DMS53 (cell line): ENCODE measurements at regions not wholly inside any gene's neighbourhood (a gene's known extent, or its start where the extent isn't known, plus 50 kb on each side); places are given as distances from the start of the nearest gene placed in this dataset.
A peak's percentile ranks its signal among the peaks of the same experiment; 100 is the strongest.

Experiments
- DNase-seq: peaks from one replicate; lab custom pipeline; 2025; lab: John Stamatoyannopoulos, UW

GRCh38 chr15:69577397-69577796 lies 124.8 kb downstream of the RPLP1 start:
- peak; percentile 66 for DNase-seq

GRCh38 chr15:69578252-69578651 lies 125.6 kb downstream of the RPLP1 start:
- peak; percentile 24 for DNase-seq

GRCh38 chr15:69578787-69579583 lies 126.4 kb downstream of the RPLP1 start:
- peak; percentile 10 for DNase-seq

GRCh38 chr15:69579950-69580618 lies 127.5 kb downstream of the RPLP1 start:
- peak; percentile 63 for DNase-seq

GRCh38 chr15:69583626-69584025 lies 131.0 kb downstream of the RPLP1 start:
- no peak for DNase-seq

- no peak for DNase-seq
Measured at GRCh38 chr15:69585937-69586336, 133.3 kb downstream of the RPLP1 start.

- DNase-seq, result no peak
Measured at GRCh38 chr15:69586721-69587120, 134.1 kb downstream of the RPLP1 start.

GRCh38 chr15:69587723-69588426 lies 135.3 kb downstream of the RPLP1 start:
- DNase-seq, result no peak

- no peak for DNase-seq
Measured at GRCh38 chr15:69590201-69590710, 137.6 kb downstream of the RPLP1 start.

- peak; percentile 42 for DNase-seq
Measured at GRCh38 chr15:69590932-69591524, 138.4 kb downstream of the RPLP1 start.

- DNase-seq, result peak; percentile 97
Measured at GRCh38 chr15:69591905-69592508, 139.4 kb downstream of the RPLP1 start.

GRCh38 chr15:69592954-69593353 lies 140.3 kb downstream of the RPLP1 start:
- DNase-seq, result peak; percentile 41

- DNase-seq, result no peak
Measured at GRCh38 chr15:69593488-69593887, 140.9 kb downstream of the RPLP1 start.

GRCh38 chr15:69593981-69594966 lies 141.7 kb downstream of the RPLP1 start:
- DNase-seq, result peak; percentile 100

GRCh38 chr15:69595009-69595791 lies 142.6 kb downstream of the RPLP1 start:
- peak; percentile 68 for DNase-seq

- DNase-seq, result no peak
Measured at GRCh38 chr15:69597061-69597592, 144.5 kb downstream of the RPLP1 start.

- DNase-seq, result no peak
Measured at GRCh38 chr15:69599271-69599670, 146.7 kb downstream of the RPLP1 start.

- no peak for DNase-seq
Measured at GRCh38 chr15:69600556-69601085, 148.0 kb downstream of the RPLP1 start.
